HL-60 (cell line): ENCODE measurements at regions not wholly inside any gene's neighbourhood (a gene's known extent, or its start where the extent isn't known, plus 50 kb on each side); places are given as distances from the start of the nearest gene placed in this dataset.

Experiments
- CTCF ChIP-seq: IDR thresholded peaks from one replicate; pipeline ENCODE4 v1.5.1; 2011; ENCODE audit warnings: low read length, control low read depth, inconsistent platforms; ENCODE audit not compliant: insufficient read depth
- GABPA ChIP-seq: IDR thresholded peaks from 2 replicates; pipeline ENCODE4 v1.6.1; 2012; ENCODE audit warnings: low read depth
- POLR2AphosphoS5 ChIP-seq: IDR thresholded peaks from 2 replicates; pipeline ENCODE4 v1.6.1; 2012; ENCODE audit warnings: low read depth
- TF ChIP-seq, protein P1 (sequence below): IDR thresholded peaks from 2 replicates; pipeline ENCODE4 v1.6.1; 2012; ENCODE audit warnings: low read depth; ENCODE audit not compliant: insufficient replicate concordance

- no peak for TF ChIP-seq POLR2AphosphoS5
- no peak for TF ChIP-seq CTCF
- no peak for TF ChIP-seq GABPA
- TF ChIP-seq, protein P1, sequence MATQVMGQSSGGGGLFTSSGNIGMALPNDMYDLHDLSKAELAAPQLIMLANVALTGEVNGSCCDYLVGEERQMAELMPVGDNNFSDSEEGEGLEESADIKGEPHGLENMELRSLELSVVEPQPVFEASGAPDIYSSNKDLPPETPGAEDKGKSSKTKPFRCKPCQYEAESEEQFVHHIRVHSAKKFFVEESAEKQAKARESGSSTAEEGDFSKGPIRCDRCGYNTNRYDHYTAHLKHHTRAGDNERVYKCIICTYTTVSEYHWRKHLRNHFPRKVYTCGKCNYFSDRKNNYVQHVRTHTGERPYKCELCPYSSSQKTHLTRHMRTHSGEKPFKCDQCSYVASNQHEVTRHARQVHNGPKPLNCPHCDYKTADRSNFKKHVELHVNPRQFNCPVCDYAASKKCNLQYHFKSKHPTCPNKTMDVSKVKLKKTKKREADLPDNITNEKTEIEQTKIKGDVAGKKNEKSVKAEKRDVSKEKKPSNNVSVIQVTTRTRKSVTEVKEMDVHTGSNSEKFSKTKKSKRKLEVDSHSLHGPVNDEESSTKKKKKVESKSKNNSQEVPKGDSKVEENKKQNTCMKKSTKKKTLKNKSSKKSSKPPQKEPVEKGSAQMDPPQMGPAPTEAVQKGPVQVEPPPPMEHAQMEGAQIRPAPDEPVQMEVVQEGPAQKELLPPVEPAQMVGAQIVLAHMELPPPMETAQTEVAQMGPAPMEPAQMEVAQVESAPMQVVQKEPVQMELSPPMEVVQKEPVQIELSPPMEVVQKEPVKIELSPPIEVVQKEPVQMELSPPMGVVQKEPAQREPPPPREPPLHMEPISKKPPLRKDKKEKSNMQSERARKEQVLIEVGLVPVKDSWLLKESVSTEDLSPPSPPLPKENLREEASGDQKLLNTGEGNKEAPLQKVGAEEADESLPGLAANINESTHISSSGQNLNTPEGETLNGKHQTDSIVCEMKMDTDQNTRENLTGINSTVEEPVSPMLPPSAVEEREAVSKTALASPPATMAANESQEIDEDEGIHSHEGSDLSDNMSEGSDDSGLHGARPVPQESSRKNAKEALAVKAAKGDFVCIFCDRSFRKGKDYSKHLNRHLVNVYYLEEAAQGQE: no peak
Measured at GRCh38 chr15:27671819-27672437, 427.2 kb downstream of the OCA2 start.
